ENCODE measurements at regions not wholly inside any gene's neighbourhood (a gene's known extent, or its start where the extent isn't known, plus 50 kb on each side); places are given as distances from the start of the nearest gene placed in this dataset.

DNA sequence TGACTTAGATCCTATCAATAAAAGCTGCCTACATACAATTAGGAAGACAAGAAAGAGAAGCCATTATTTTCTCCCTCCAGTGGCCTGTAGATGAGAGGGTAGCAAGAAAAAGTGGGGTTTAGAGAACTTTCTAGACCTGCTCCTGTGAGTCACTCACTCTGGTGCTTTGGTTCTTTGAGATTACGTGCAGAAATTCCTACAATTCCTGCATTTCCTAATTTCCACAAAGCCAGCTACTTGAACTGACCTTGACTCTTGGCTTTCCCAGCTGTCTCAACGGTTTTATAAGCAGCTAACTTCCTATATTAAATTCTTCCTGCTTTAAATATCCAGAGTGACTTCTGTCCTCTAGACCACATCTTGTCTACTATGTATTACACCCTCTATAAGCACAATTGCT, 899.5 kb upstream of the KLHL29 start:
- TF ChIP-seq BHLHE40 (IDR thresholded peaks at IDR 0.05; ENCODE audit: borderline replicate concordance) (no peak), FOXM1 (IDR thresholded peaks at IDR 0.05; ENCODE audit: borderline replicate concordance) (no peak), TARDBP (IDR thresholded peaks at IDR 0.05) (no peak), FOXA1 (IDR thresholded peaks at IDR 0.05) (no peak), HDGF (IDR thresholded peaks at IDR 0.05; ENCODE audit: borderline replicate concordance) (no peak), NFRKB (IDR thresholded peaks at IDR 0.05) (no peak), ARNT (IDR thresholded peaks at IDR 0.05) (no peak), L3MBTL2 (conservative IDR thresholded peaks at IDR 0.05) (no peak), ZNF384 (IDR thresholded peaks at IDR 0.05) (no peak), ELF4 (IDR thresholded peaks at IDR 0.05) (no peak)
